ENCODE measurements at regions not wholly inside any gene's neighbourhood (a gene's known extent, or its start where the extent isn't known, plus 50 kb on each side); places are given as distances from the start of the nearest gene placed in this dataset.
A peak's percentile ranks its signal among the peaks of the same experiment; 100 is the strongest.

DNA sequence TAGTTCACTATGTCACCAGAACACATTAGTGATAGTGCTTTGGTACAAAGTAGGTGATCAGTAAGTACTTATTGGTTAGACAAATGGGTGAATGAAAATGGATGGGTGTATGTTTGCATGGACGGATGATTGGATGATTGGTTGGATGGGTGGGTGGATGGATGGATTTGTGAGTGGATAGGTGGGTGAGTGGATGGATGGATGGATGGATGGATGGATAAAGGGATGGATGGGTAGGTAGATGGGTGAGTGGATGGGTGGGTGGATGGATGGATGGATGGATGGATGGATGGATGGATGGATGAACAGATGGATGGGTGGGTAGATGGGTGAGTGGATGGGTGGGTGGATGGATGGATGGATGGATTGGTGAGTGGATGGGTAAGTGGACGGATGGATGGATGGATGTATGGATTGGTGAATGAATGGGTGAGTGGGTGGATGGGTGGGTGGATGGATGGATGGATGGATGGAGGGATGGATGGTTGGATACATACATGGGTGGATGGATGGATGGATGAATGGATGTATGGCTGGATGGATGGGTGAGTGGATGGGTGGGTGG, 225.3 kb upstream of the GSE1 start:
- no peak overlapping the region for H3K4me3 ChIP-seq (ENCODE audit: low read depth, low read length)
- TF ChIP-seq, protein P1, sequence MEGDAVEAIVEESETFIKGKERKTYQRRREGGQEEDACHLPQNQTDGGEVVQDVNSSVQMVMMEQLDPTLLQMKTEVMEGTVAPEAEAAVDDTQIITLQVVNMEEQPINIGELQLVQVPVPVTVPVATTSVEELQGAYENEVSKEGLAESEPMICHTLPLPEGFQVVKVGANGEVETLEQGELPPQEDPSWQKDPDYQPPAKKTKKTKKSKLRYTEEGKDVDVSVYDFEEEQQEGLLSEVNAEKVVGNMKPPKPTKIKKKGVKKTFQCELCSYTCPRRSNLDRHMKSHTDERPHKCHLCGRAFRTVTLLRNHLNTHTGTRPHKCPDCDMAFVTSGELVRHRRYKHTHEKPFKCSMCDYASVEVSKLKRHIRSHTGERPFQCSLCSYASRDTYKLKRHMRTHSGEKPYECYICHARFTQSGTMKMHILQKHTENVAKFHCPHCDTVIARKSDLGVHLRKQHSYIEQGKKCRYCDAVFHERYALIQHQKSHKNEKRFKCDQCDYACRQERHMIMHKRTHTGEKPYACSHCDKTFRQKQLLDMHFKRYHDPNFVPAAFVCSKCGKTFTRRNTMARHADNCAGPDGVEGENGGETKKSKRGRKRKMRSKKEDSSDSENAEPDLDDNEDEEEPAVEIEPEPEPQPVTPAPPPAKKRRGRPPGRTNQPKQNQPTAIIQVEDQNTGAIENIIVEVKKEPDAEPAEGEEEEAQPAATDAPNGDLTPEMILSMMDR (IDR thresholded peaks at IDR 0.05; ENCODE audit: low read depth, low read length), result no peak
- no peak for DNase-seq (ENCODE audit: low read depth, low spot score)
- in situ Hi-C loops (cut with HindIII; ENCODE audit: low sequenced_read_pairs), result no loop called here

DNA sequence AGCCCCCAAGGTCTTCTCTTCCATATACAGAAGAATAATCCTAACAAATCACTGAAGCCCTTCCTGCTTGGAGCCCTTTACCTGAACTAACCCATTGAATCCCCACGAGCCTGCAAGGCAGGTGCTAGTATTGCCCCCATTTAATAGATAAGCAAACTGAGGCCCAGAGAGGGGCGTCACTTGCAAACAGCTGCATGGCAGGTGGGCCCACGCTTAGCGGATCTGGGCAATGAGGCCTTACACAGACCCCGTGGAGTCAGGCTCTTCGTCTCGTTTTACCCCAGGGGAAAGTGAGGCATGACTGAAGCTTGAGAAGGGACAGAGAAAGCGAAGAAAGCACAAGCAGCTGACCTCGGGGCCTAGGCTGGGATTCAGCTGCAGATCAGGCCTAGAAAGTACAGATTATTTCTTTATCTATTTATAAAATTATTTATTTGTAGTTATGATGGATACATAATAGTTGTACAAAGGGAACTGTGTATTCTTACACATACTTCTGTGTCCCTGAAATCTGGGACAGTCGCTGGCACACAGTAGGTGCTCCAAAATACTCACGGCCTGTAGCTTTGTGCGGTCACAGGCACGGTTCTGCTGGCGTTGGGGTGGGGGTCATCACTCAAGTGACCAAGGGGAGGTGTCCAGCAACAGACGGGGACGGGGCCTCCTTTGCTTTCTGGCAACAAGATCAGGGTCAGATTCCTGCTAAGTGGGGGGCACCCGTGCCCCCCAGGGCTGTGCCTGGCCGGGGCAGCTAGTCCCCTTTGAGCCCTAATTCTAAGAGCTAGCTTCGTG, 223.2 kb upstream of the GSE1 start:
- in situ Hi-C loops (cut with HindIII; ENCODE audit: low sequenced_read_pairs), result no loop called here
- no peak for DNase-seq (ENCODE audit: low read depth, low spot score)
- TF ChIP-seq, protein P1 (IDR thresholded peaks at IDR 0.05; ENCODE audit: low read depth, low read length), result no peak
- no peak overlapping the region for H3K4me3 ChIP-seq (ENCODE audit: low read depth, low read length)

DNA sequence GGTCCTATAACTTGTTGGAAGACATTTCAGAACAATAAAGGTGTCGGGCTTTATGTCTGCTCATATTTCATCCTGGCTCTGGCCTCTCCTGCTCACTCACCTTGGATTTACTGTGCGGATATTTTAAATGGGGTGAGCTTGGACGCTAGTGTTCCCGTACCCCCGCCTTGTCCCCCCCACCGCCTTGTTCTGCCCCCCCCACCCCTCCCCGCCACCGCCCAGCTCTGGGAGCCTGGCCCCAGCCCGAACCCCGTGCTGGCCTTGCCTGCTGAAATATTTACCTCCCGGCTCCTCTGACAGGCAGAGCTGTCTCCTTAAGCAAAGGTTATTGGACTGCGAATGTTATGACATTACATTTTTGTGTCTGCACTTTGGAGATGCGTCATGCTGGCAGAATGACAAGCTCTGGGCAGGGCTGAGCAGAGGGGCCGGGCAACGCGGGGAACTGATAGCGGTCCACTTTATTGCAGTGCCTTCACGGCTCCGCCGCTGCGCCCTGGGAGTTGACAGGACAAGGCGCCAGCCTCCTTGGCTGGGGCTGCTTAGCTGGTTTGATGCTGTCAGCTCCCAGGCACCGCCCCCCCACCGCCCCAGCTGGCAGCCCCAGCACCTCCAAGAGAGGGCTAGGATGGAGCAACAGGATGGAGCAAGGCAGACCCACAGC, 222.5 kb upstream of the GSE1 start:
- in situ Hi-C loops (cut with HindIII; ENCODE audit: low sequenced_read_pairs), result no loop called here
- DNase-seq (ENCODE audit: low read depth, low spot score), result peak; percentile 85
- H3K4me3 ChIP-seq (ENCODE audit: low read depth, low read length), result no peak overlapping the region
- TF ChIP-seq, protein P1 (IDR thresholded peaks at IDR 0.05; ENCODE audit: low read depth, low read length), result no peak

DNA sequence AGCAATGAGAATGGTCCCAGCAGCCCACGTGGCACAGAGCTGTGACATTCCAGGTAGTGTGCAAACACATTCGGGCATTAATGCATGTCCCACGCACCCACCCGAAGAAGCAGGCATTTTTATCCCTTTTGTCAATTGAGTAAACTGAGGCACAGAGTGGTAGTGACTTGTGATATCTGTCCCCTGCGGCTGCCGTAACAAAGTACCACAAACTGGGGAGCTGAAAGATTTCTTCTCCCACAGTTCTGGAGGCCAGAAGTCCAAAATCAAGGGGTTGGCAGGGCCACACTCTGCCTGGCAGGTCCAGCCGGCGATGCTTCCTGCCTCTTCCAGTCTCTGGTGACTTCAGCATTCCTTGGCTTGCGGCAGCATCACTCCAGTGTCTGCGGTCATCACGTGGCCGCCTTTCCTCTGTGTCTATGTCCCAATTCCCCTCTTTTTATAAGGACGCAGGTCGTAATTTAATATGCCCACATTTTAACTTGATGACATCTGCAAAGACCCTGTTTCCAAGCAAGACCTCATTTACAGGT, 221.9 kb upstream of the GSE1 start:
- in situ Hi-C loops (cut with HindIII; ENCODE audit: low sequenced_read_pairs), result no loop called here
- DNase-seq (ENCODE audit: low read depth, low spot score), result no peak
- H3K4me3 ChIP-seq (ENCODE audit: low read depth, low read length), result no peak overlapping the region
- TF ChIP-seq, protein P1 (IDR thresholded peaks at IDR 0.05; ENCODE audit: low read depth, low read length), result no peak

DNA sequence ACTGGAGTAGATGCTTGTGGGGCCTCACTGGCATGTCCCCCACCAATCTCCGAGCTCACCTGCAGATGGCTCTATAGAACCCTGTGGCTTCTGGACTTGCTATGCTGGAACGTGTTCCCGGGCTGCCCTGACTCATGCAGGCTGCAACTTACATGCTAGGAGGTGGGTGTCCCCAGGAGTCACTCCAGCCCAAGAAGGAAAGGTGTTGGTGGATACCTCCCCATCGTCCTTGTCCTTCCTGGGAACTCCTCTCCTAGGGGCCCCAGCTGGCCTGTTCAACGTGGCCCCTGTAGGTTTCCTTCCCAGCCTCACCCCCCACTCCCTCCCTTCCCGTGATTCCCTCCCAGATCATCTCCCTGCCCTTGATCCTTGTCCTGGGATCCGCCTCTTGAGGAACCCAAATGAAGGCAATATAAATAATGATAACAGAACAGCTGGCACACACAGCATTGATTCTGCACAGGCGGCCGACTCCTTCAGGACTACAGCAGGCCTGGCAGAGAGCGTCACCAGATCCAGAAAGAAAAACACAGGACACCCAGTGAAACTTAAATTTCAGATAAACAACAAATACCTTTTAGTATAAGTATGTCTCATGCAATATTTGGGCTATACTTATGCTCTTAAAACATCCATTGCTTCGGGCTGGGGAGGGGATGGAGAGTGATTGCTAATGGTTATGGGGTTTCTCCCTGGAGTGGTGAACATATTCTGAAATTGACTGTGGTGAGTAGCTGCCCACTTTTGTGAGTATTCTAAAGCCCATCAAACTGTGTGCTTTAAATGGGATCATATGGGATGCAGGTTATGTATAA, 221.1 kb upstream of the GSE1 start:
- in situ Hi-C loops (cut with HindIII; ENCODE audit: low sequenced_read_pairs), result no loop called here
- no peak for DNase-seq (ENCODE audit: low read depth, low spot score)
- TF ChIP-seq, protein P1 (IDR thresholded peaks at IDR 0.05; ENCODE audit: low read depth, low read length), result no peak
- no peak overlapping the region for H3K4me3 ChIP-seq (ENCODE audit: low read depth, low read length)

All from astrocyte of the spinal cord (primary cell).